ENCODE measurements at regions not wholly inside any gene's neighbourhood (a gene's known extent, or its start where the extent isn't known, plus 50 kb on each side); places are given as distances from the start of the nearest gene placed in this dataset.

DNA sequence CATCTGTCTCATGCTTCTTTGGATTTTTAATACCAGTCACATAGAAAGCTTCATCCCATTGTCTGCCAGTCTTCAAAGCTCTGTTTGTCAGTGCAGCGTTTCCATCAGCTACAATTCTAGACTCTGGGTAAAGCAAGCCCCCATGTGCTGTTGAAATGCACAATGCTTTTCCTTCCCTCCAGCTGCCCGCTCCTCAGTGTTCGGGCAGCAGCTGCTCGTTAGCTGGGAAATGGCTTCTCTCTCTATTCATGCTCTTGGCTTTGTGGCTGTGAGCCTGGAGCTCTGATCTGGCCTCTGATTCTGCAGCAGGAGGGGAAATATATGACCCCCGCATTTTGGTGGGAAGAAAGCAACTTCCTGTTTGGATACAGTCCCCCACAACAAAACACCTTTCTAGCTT, 213.0 kb upstream of the CDYL start:
- TF ChIP-seq, protein P1, sequence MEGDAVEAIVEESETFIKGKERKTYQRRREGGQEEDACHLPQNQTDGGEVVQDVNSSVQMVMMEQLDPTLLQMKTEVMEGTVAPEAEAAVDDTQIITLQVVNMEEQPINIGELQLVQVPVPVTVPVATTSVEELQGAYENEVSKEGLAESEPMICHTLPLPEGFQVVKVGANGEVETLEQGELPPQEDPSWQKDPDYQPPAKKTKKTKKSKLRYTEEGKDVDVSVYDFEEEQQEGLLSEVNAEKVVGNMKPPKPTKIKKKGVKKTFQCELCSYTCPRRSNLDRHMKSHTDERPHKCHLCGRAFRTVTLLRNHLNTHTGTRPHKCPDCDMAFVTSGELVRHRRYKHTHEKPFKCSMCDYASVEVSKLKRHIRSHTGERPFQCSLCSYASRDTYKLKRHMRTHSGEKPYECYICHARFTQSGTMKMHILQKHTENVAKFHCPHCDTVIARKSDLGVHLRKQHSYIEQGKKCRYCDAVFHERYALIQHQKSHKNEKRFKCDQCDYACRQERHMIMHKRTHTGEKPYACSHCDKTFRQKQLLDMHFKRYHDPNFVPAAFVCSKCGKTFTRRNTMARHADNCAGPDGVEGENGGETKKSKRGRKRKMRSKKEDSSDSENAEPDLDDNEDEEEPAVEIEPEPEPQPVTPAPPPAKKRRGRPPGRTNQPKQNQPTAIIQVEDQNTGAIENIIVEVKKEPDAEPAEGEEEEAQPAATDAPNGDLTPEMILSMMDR (IDR thresholded peaks at IDR 0.05) = no peak
- TF ChIP-seq POLR2AphosphoS5 (IDR thresholded peaks at IDR 0.05) = no peak
- no peak for TF ChIP-seq POLR2A (IDR thresholded peaks at IDR 0.05)

All from sigmoid colon (tissue), 4 donors.